Trophoblast cell (in vitro differentiated cells and primary cell): ENCODE measurements at regions not wholly inside any gene's neighbourhood (a gene's known extent, or its start where the extent isn't known, plus 50 kb on each side); places are given as distances from the start of the nearest gene placed in this dataset.

Experiments
- DNase-seq, 2 donors: peaks; one replicate each; pipeline ENCODE4 v3.0.0-alpha.2; 2016
- H2AFZ ChIP-seq: 2 replicates; pipeline ENCODE4 v1.6.1; 2013; ENCODE audit warnings: low read length, moderate library complexity, mild to moderate bottlenecking; ENCODE audit not compliant: insufficient read depth, poor library complexity
- H2AK5ac ChIP-seq: 2 replicates; pipeline ENCODE4 v1.6.1; 2013; ENCODE audit warnings: mild to moderate bottlenecking, low read length
- H2BK120ac ChIP-seq: 2 replicates; pipeline ENCODE4 v1.6.1; 2013; ENCODE audit warnings: low read length, mild to moderate bottlenecking, moderate library complexity; ENCODE audit not compliant: insufficient read depth, poor library complexity
- H2BK12ac ChIP-seq: 2 replicates; pipeline ENCODE4 v1.6.1; 2013; ENCODE audit warnings: mild to moderate bottlenecking, low read length, moderate library complexity
- H2BK5ac ChIP-seq: 2 replicates; pipeline ENCODE4 v1.6.1; 2013; ENCODE audit warnings: low read length, low read depth, moderate library complexity, mild to moderate bottlenecking; ENCODE audit not compliant: poor library complexity
- H3K14ac ChIP-seq: 2 replicates; pipeline ENCODE4 v1.6.1; 2013; ENCODE audit warnings: mild to moderate bottlenecking, low read length
- H3K18ac ChIP-seq: 2 replicates; pipeline ENCODE4 v1.6.1; 2013; ENCODE audit warnings: mild to moderate bottlenecking, low read length
- H3K23ac ChIP-seq: 2 replicates; pipeline ENCODE4 v1.6.1; 2013; ENCODE audit warnings: low read length
- H3K27ac ChIP-seq: 2 replicates; pipeline ENCODE4 v1.5.1; 2013; ENCODE audit warnings: low read depth, mild to moderate bottlenecking, inconsistent platforms, low read length, moderate library complexity
- H3K27me3 ChIP-seq: 2 replicates; pipeline ENCODE4 v1.6.1; 2013; ENCODE audit warnings: inconsistent platforms, mild to moderate bottlenecking, low read length, moderate library complexity; ENCODE audit not compliant: insufficient read depth
- H3K36me3 ChIP-seq, 2 experiments: 1 replicate in 1 of 2; 2 replicates in 1 of 2; pipeline ENCODE4 v1.6.1; 2013; ENCODE audit warnings: low read length in 2 of 2, mild to moderate bottlenecking in 2 of 2, moderate library complexity in 1 of 2; ENCODE audit not compliant: insufficient read depth in 2 of 2, control insufficient read depth in 1 of 2
- H3K4ac ChIP-seq: 2 replicates; pipeline ENCODE4 v1.6.1; 2013; ENCODE audit warnings: low read depth, mild to moderate bottlenecking, low read length, moderate library complexity
- H3K4me1 ChIP-seq, 2 experiments: 1 replicate in 1 of 2; 2 replicates in 1 of 2; pipeline ENCODE4 v1.6.1; 2013; ENCODE audit warnings: low read length in 2 of 2, mild to moderate bottlenecking in 2 of 2, moderate library complexity in 1 of 2; ENCODE audit not compliant: insufficient read depth in 2 of 2, control insufficient read depth in 1 of 2
- H3K4me2 ChIP-seq: 2 replicates; pipeline ENCODE4 v1.6.1; 2013; ENCODE audit warnings: inconsistent platforms, mild to moderate bottlenecking, low read length, moderate library complexity
- H3K4me3 ChIP-seq: 2 replicates; pipeline ENCODE4 v1.5.1; 2013; ENCODE audit warnings: mild to moderate bottlenecking, low read depth, low read length, inconsistent platforms
- H3K79me1 ChIP-seq: one replicate; pipeline ENCODE4 v1.6.1; 2013; ENCODE audit warnings: low read length
- H3K79me2 ChIP-seq: 2 replicates; pipeline ENCODE4 v1.6.1; 2013; ENCODE audit warnings: low read length, mild to moderate bottlenecking; ENCODE audit not compliant: control insufficient read depth, insufficient read depth, poor library complexity
- H3K9ac ChIP-seq: 2 replicates; pipeline ENCODE4 v1.6.1; 2013; ENCODE audit warnings: mild to moderate bottlenecking, low read length
- H3K9me3 ChIP-seq: 2 replicates; pipeline ENCODE4 v1.6.1; 2013; ENCODE audit warnings: low read depth, mild to moderate bottlenecking, control low read depth, inconsistent platforms, low read length; ENCODE audit not compliant: insufficient read depth
- H4K12ac ChIP-seq: 2 replicates; pipeline ENCODE4 v1.6.1; 2013; ENCODE audit warnings: low read depth, mild to moderate bottlenecking, low read length, moderate library complexity
- H4K8ac ChIP-seq: 2 replicates; pipeline ENCODE4 v1.6.1; 2013; ENCODE audit warnings: low read depth, mild to moderate bottlenecking, low read length, moderate library complexity
- H4K91ac ChIP-seq: one replicate; pipeline ENCODE4 v1.6.1; 2013; ENCODE audit warnings: low read depth, mild to moderate bottlenecking, low read length, moderate library complexity
- WGBS: extraction: QIAGEN DNeasy Blood & Tissue Kit; methylation state at CpG from one replicate; pipeline ENCODE4 v1.1.7; 2013; ENCODE audit warnings: missing lambda C conversion rate; ENCODE audit not compliant: insufficient read length, insufficient coverage; ENCODE audit errors: extremely low coverage; 5-methylcytosine and 5-hydroxymethylcytosine counted together

DNA sequence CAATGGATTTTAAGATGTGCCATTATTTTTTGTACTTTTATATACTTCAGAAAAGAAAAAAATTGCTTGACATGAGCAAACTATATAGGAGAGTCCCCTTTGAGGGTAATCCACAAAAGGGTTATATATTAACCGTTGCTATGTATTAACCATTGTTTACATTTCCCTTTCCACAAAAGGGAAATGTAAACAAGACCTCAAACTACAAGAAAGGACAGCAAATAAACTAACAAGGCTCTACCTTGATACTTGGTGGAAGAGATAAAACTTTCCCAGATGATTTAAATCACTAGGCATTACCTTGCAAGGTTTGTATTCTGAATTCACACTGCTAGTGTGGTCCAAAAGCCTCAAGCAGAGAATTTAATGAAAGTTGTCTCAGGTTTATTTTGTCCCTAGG lies 616.3 kb upstream of the BCHE start:
- WGBS, result no CpG with 5 or more reads among the region's 1 CpG
- H2AFZ ChIP-seq, result no peak overlapping the region
- H3K23ac ChIP-seq, result no peak overlapping the region
- no peaks in the 10 kb centered on the region for H3K4me1 ChIP-seq
- no peak overlapping the region for H2BK5ac ChIP-seq
- DNase-seq, result no peak
- no peak overlapping the region for H2AK5ac ChIP-seq
- H3K18ac ChIP-seq, result no peak overlapping the region
- no peaks in the 10 kb centered on the region for H3K9me3 ChIP-seq
- H3K27me3 ChIP-seq, result no peaks in the 10 kb centered on the region
- H3K4me2 ChIP-seq, result no peak overlapping the region
- no peak overlapping the region for H4K91ac ChIP-seq
- no peak overlapping the region for H3K9ac ChIP-seq
- H3K36me3 ChIP-seq, result no peaks in the 10 kb centered on the region
- H3K4ac ChIP-seq, result no peak overlapping the region
- no peak overlapping the region for H2BK120ac ChIP-seq
- no peak overlapping the region for H3K4me3 ChIP-seq
- H3K27ac ChIP-seq, result no peak overlapping the region
- no peaks in the 10 kb centered on the region for H3K79me2 ChIP-seq
- H2BK12ac ChIP-seq, result no peak overlapping the region
- no peak overlapping the region for H3K14ac ChIP-seq
- no peak overlapping the region for H4K8ac ChIP-seq
- no peak overlapping the region for H4K12ac ChIP-seq
- H3K79me1 ChIP-seq, result no peaks in the 10 kb centered on the region

GRCh38 chr3:166451997-166452396 lies 614.8 kb upstream of the BCHE start:
- no peaks in the 10 kb centered on the region for H3K79me1 ChIP-seq
- H4K91ac ChIP-seq, result no peak overlapping the region
- no peaks in the 10 kb centered on the region for H3K79me2 ChIP-seq
- DNase-seq, result no peak
- no peaks in the 10 kb centered on the region for H3K4me1 ChIP-seq
- no peak overlapping the region for H2AFZ ChIP-seq
- no peak overlapping the region for H3K18ac ChIP-seq
- no peak overlapping the region for H3K23ac ChIP-seq
- no peak overlapping the region for H3K27ac ChIP-seq
- H3K4me3 ChIP-seq, result no peak overlapping the region
- H3K14ac ChIP-seq, result no peak overlapping the region
- no peak overlapping the region for H3K9ac ChIP-seq
- H2BK5ac ChIP-seq, result no peak overlapping the region
- H3K9me3 ChIP-seq, result no peaks in the 10 kb centered on the region
- no peaks in the 10 kb centered on the region for H3K27me3 ChIP-seq
- no peaks in the 10 kb centered on the region for H3K36me3 ChIP-seq
- no peak overlapping the region for H4K8ac ChIP-seq
- H2BK12ac ChIP-seq, result no peak overlapping the region
- WGBS, result no CpG with 5 or more reads among the region's 1 CpG
- H3K4me2 ChIP-seq, result no peak overlapping the region
- H3K4ac ChIP-seq, result no peak overlapping the region
- no peak overlapping the region for H2BK120ac ChIP-seq
- H2AK5ac ChIP-seq, result no peak overlapping the region
- H4K12ac ChIP-seq, result no peak overlapping the region

DNA sequence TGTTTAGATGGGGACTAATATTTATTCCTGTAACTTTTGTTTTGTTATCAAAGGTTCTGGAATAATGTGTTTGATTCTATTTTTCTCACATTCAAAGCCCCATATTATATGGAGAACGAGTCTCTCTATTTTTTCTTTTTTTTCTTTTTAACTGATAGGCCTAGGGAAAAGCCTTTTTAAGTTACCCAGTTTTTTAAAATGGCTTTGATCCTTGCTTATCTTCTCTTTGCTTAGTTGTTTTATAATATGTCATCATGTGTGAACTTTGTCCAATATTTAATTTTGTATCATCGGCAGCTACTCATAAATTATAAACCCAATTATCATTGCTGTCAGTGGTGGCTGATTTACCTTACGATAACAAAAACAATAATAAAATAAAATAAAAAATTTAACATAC lies 610.3 kb upstream of the BCHE start:
- no CpG with 5 or more reads among the region's 3 CpGs for WGBS
- H3K27ac ChIP-seq, result no peak overlapping the region
- no peaks in the 10 kb centered on the region for H3K27me3 ChIP-seq
- no peaks in the 10 kb centered on the region for H3K79me1 ChIP-seq
- no peak overlapping the region for H2BK120ac ChIP-seq
- H3K4ac ChIP-seq, result no peak overlapping the region
- H3K4me1 ChIP-seq, result peaks cover 0 to 2% of the 10 kb centered on the region in 2 experiments
- H3K23ac ChIP-seq, result no peak overlapping the region
- H3K4me2 ChIP-seq, result no peak overlapping the region
- no peak overlapping the region for H4K8ac ChIP-seq
- H3K79me2 ChIP-seq, result no peaks in the 10 kb centered on the region
- no peak overlapping the region for H2AFZ ChIP-seq
- no peaks in the 10 kb centered on the region for H3K9me3 ChIP-seq
- no peak overlapping the region for H3K18ac ChIP-seq
- no peak overlapping the region for H2BK12ac ChIP-seq
- no peak for DNase-seq
- H3K9ac ChIP-seq, result no peak overlapping the region
- no peak overlapping the region for H4K91ac ChIP-seq
- no peaks in the 10 kb centered on the region for H3K36me3 ChIP-seq
- no peak overlapping the region for H2BK5ac ChIP-seq
- no peak overlapping the region for H2AK5ac ChIP-seq
- H4K12ac ChIP-seq, result no peak overlapping the region
- no peak overlapping the region for H3K14ac ChIP-seq
- H3K4me3 ChIP-seq, result no peak overlapping the region

- no peaks in the 10 kb centered on the region for H3K36me3 ChIP-seq
- no peak overlapping the region for H2AFZ ChIP-seq
Observed at GRCh38 chr3:166446986-166447385, 609.8 kb upstream of the BCHE start.

More at GRCh38 chr3:166446986-166447385, 609.8 kb upstream of the BCHE start:
- Histone ChIP-seq H3K9ac (no peak overlapping the region), H3K14ac (no peak overlapping the region), H3K4me1 (peaks cover 0 to 2% of the 10 kb centered on the region in 2 experiments), H3K9me3 (no peaks in the 10 kb centered on the region), H4K8ac (no peak overlapping the region), H4K91ac (no peak overlapping the region), H3K4ac (no peak overlapping the region), H2BK5ac (no peak overlapping the region), H3K79me2 (no peaks in the 10 kb centered on the region), H3K18ac (no peak overlapping the region), H3K27ac (no peak overlapping the region), H3K4me2 (no peak overlapping the region), H3K23ac (no peak overlapping the region), H3K27me3 (no peaks in the 10 kb centered on the region), H3K79me1 (no peaks in the 10 kb centered on the region), H2AK5ac (no peak overlapping the region), H3K4me3 (no peak overlapping the region), H4K12ac (no peak overlapping the region), H2BK12ac (no peak overlapping the region), H2BK120ac (no peak overlapping the region)
- DNase-seq, result no peak
- WGBS, result no CpG with 5 or more reads among the region's 3 CpGs
